Liver (tissue), 3 donors: ENCODE measurements at regions not wholly inside any gene's neighbourhood (a gene's known extent, or its start where the extent isn't known, plus 50 kb on each side); places are given as distances from the start of the nearest gene placed in this dataset.

Experiments
- CTCF ChIP-seq: fragments of 150-350 bp; IDR thresholded peaks from 2 replicates; pipeline ENCODE4 v1.5.1; 2017; ENCODE audit warnings: improper control_type of control experiment, low read depth, low read length; ENCODE audit not compliant: missing input control
- FOXA1 ChIP-seq: IDR thresholded peaks from 2 replicates; pipeline ENCODE4 v1.6.1; 2016; ENCODE audit warnings: antibody characterized with exemption
- GABPA ChIP-seq, 2 donors: IDR thresholded peaks in 1 of 2; conservative IDR thresholded peaks in 1 of 2; 2 replicates each; pipeline ENCODE4 v1.6.1; 2016; ENCODE audit warnings: antibody characterized with exemption in 2 of 2, mild to moderate bottlenecking in 1 of 2, moderate library complexity in 1 of 2
- MAX ChIP-seq: IDR thresholded peaks from 2 replicates; pipeline ENCODE4 v1.6.1; 2016; ENCODE audit warnings: antibody characterized with exemption
- NR2F2 ChIP-seq: IDR thresholded peaks from 2 replicates; pipeline ENCODE4 v1.6.1; 2016; ENCODE audit warnings: antibody characterized with exemption
- RAD21 ChIP-seq, 2 donors: IDR thresholded peaks; 2 replicates each; pipeline ENCODE4 v1.6.1; 2016; ENCODE audit warnings: antibody characterized with exemption in 2 of 2, mild to moderate bottlenecking in 2 of 2
- RXRA ChIP-seq, 2 donors: IDR thresholded peaks; 2 replicates each; pipeline ENCODE4 v1.6.1; 2017 to 2018; ENCODE audit warnings: antibody characterized with exemption in 2 of 2, mild to moderate bottlenecking in 1 of 2
- SP1 ChIP-seq: IDR thresholded peaks from 2 replicates; pipeline ENCODE4 v1.6.1; 2018; ENCODE audit warnings: antibody characterized with exemption, mild to moderate bottlenecking
- TAF1 ChIP-seq: conservative IDR thresholded peaks from 2 replicates; pipeline ENCODE4 v1.6.1; 2016; ENCODE audit warnings: antibody characterized with exemption, mild to moderate bottlenecking
- YY1 ChIP-seq: IDR thresholded peaks from 2 replicates; pipeline ENCODE4 v1.6.1; 2016; ENCODE audit warnings: antibody characterized with exemption, mild to moderate bottlenecking
- TF ChIP-seq, protein P1 (sequence below): IDR thresholded peaks from 2 replicates; pipeline ENCODE4 v1.6.1; 2016; ENCODE audit warnings: antibody characterized with exemption, mild to moderate bottlenecking
- TF ChIP-seq, protein P2 (sequence below): IDR thresholded peaks from 2 replicates; pipeline ENCODE4 v1.6.1; 2016; ENCODE audit warnings: antibody characterized with exemption
- donor health status: healthy.
- donor health status: healthy.

GRCh38 chr7:84941936-84942335 lies 244.9 kb downstream of the SEMA3D start:
- TF ChIP-seq CTCF (no peak), SP1 (no peak), MAX (no peak), YY1 (no peak), RAD21 (IDR thresholded peaks at IDR 0.05) (no peak), NR2F2 (no peak), GABPA (IDR thresholded peaks at IDR 0.05 in 1 of 2, conservative IDR thresholded peaks at IDR 0.05 in 1 of 2) (no peak), FOXA1 (no peak), RXRA (IDR thresholded peaks at IDR 0.05) (no peak), TAF1 (no peak)
- TF ChIP-seq, protein P1, sequence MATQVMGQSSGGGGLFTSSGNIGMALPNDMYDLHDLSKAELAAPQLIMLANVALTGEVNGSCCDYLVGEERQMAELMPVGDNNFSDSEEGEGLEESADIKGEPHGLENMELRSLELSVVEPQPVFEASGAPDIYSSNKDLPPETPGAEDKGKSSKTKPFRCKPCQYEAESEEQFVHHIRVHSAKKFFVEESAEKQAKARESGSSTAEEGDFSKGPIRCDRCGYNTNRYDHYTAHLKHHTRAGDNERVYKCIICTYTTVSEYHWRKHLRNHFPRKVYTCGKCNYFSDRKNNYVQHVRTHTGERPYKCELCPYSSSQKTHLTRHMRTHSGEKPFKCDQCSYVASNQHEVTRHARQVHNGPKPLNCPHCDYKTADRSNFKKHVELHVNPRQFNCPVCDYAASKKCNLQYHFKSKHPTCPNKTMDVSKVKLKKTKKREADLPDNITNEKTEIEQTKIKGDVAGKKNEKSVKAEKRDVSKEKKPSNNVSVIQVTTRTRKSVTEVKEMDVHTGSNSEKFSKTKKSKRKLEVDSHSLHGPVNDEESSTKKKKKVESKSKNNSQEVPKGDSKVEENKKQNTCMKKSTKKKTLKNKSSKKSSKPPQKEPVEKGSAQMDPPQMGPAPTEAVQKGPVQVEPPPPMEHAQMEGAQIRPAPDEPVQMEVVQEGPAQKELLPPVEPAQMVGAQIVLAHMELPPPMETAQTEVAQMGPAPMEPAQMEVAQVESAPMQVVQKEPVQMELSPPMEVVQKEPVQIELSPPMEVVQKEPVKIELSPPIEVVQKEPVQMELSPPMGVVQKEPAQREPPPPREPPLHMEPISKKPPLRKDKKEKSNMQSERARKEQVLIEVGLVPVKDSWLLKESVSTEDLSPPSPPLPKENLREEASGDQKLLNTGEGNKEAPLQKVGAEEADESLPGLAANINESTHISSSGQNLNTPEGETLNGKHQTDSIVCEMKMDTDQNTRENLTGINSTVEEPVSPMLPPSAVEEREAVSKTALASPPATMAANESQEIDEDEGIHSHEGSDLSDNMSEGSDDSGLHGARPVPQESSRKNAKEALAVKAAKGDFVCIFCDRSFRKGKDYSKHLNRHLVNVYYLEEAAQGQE, result no peak
- TF ChIP-seq, protein P2, sequence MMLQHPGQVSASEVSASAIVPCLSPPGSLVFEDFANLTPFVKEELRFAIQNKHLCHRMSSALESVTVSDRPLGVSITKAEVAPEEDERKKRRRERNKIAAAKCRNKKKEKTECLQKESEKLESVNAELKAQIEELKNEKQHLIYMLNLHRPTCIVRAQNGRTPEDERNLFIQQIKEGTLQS, result no peak
